KOPT-K1 (cell line): ENCODE measurements at regions not wholly inside any gene's neighbourhood (a gene's known extent, or its start where the extent isn't known, plus 50 kb on each side); places are given as distances from the start of the nearest gene placed in this dataset.

Experiments used
- H3K27ac ChIP-seq: fragments of 200-600 bp; sonication (generic); 2 replicates; pipeline ENCODE4 v1.5.1; 2016; ENCODE audit warnings: antibody characterized with exemption, mild to moderate bottlenecking, low read depth, low read length; ENCODE audit not compliant: poor library complexity, severe bottlenecking
- H3K36me3 ChIP-seq: fragments of 200-600 bp; sonication (generic); 2 replicates; pipeline ENCODE4 v1.5.1; 2017; ENCODE audit warnings: antibody characterized with exemption, mild to moderate bottlenecking, low read length, moderate library complexity; ENCODE audit not compliant: insufficient read depth
- H3K9me3 ChIP-seq: fragments of 200-600 bp; sonication (generic); 2 replicates; pipeline ENCODE4 v1.5.1; 2017; ENCODE audit warnings: antibody characterized with exemption, low read length, mild to moderate bottlenecking; ENCODE audit not compliant: insufficient read depth, poor library complexity, severe bottlenecking

DNA sequence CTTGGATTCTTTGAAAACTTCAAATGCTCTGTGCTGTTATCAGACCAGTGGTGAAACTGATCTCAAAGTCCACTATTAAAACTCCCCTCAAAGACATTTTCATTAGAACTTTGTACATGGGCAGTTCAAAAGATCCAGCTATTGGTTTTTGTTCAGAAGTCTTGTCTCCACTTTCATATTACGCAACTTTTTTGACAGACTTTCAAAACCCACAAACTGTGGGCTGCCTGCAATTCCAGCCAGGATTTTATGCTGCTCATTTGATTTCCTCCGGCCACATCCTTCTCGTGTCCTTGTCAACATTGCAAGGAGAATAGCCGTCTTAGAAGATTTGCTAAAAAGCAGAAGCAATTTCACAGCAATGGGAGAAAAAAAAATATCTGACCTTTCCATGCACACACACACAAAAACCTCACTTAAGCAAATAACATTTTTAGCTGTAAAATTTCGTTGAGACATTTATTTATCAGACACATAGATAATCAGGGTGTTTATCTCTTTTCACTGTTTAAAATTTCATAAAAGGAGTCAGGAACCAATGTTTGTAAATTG, 1990.5 kb downstream of the MAT2B start:
- Histone ChIP-seq H3K36me3 (no peaks in the 10 kb centered on the region), H3K9me3 (no peaks in the 10 kb centered on the region), H3K27ac (no peak overlapping the region)

DNA sequence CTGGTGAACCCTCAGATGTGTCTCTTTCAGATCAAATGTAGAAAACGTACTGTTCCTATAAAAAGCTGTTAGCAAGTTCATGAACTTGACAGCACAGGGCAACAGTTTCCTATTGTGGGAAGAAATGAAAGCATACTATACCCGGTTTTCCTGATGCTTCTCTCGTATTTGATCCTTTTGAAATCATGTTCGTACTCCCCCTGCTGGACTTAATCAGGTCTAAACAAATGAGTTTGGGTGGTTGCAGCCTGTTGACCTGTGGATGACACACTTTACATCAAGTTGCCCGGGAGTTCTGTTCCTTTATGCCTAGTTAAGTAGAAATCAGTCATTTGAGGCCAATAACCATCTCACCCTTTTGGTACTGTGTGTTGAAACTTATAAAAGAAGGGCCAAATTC, 1992.3 kb downstream of the MAT2B start:
- Histone ChIP-seq H3K9me3 (no peaks in the 10 kb centered on the region), H3K27ac (no peak overlapping the region), H3K36me3 (no peaks in the 10 kb centered on the region)

DNA sequence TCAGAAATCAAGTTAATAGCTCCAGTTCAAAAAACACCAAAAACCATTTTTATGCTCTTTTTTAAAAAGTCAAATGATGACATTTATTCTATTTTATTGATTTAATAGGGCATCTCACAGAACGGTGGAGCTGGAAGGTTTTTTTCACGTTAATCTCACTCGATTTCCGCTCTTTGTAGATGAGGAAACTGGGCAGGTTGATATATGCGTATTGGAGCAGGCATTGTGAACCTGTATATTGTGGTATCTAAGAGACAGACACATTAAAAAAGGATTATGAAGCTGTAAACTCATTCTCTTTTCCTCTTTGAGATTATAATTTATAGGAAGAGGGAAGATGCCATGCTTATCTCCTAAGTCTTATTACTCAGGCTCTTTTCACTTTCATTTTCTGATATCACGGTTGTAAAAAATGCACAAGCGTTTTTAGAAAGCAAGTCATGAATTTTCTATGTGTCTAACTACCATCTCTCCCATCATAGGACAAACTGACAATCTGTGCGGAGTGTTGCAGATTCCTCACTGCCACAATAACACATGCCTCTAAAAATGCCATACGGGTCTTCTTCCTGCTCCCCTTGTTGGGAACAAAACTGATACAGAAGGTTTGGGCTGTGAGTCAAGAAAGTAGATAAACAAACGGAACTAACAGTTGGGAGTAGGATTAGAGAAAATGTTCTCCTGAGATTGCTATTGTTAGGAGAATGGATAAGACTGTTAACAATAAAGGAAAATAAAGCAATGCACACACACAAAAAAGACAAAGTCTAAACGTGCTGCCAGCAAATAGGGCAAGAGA, 1997.7 kb downstream of the MAT2B start:
- Histone ChIP-seq H3K9me3 (no peaks in the 10 kb centered on the region), H3K27ac (no peak overlapping the region), H3K36me3 (no peaks in the 10 kb centered on the region)

DNA sequence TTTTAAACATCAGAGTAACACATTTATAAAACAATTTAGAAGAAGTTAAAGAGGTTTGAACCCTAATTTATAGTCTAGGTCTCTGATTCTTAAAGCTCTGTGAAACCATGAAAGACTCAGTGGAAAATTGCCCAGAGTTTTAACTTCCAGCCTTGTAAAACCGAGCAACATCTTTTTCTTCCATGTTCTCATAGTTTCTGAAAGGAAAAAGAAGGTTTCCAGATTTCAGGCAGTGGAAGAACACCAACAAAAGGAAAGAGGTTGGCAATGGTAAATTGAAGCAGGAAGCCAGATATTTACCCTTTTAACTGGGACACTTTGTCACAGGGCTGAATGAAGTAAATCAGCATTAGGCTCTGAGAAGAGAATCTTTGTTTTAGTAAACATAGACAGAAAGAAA, 1999.3 kb downstream of the MAT2B start:
- no peak overlapping the region for H3K27ac ChIP-seq
- H3K9me3 ChIP-seq: no peaks in the 10 kb centered on the region
- no peaks in the 10 kb centered on the region for H3K36me3 ChIP-seq

DNA sequence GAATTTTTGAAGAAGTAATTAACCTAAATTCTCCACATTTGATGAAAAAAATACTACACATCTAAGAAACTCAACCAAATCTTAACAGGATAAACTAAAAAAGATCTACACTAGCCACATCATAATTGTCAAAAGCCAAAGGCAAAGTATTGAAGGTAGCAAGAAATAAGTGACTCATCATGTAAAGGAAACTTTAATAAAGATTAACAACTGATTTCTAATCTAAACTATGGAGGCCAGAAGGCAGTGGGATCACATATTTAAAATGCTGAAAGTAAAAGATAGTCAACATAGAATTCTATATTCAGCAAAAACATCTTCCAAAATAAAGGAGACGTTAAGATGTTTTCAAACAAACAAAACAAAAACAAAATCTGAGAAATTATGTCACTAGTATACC, 2002.9 kb downstream of the MAT2B start:
- no peaks in the 10 kb centered on the region for H3K9me3 ChIP-seq
- no peak overlapping the region for H3K27ac ChIP-seq
- no peaks in the 10 kb centered on the region for H3K36me3 ChIP-seq

DNA sequence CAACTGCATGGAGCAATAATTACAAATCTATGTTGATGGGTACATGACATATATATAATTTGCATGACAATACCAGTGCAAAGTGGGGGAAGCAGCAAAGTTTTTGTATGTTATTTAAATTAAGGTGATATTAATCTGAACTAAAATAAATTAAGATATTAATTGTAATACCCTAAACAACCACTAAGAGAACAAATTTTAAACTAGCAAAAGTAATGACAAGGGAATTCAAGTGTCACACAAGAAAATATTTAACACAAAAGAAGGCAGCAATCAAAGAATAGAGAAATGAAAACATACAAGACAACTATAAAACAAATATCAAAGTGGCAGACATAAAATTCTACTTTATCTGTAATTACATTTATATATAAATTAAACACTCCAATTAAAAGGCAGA, 2003.4 kb downstream of the MAT2B start:
- H3K27ac ChIP-seq: no peak overlapping the region
- no peaks in the 10 kb centered on the region for H3K9me3 ChIP-seq
- no peaks in the 10 kb centered on the region for H3K36me3 ChIP-seq

DNA sequence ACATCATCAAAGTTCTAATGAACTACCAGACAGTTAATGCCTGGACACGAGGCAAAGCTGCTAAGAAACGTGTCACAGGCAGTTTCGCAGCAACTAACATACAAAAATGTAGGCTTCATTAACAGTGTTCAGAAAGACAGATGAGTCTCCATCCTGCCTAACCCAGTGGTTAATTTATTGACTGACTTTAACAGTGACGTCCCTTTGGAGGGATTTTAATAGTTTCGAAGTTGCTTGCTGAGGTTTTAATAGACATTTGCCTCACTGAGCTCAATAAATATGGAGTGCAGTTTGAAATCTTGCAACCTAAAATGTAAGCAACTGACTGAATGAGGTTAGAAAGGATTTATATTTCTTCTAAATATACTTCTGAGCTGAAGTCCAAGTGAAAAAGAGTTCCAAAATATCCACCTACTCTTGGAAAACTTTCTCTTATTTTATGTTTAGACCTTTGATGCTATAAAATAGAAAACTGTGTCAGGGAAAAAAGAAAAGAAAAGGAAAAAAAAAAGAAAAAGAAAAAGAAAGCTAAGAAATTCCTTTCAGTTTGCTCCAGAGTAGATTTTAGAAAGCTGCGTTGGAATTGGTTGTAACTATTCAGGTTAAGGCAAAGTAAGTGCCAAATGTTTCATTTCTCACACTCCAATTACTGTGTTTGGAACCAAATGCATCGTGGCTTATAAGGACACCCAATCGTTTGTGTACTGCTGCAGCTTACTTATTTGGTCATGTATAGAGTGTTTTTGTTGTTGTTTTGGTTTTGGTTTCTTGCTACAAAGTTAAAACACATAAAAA, 2016.6 kb downstream of the MAT2B start:
- H3K9me3 ChIP-seq: no peaks in the 10 kb centered on the region

DNA sequence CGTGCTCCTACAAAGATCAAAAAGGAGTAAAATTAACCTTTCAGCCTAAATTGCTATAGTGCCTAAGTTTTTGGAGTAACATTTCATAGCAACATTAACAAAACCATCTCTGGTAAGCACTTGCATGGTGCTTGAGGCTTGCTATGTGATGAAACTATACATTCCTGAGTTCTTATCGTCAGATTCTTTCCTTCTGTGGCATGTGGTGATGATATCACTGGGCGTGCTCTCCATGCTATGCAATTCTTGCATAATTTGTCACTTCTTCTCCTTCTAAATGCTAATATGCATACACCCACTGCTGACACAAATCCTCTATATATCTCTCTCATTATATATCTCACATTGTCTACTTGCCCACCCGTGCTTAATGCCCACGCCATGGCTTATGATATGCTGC, 2019.9 kb downstream of the MAT2B start:
- Histone ChIP-seq H3K9me3 (no peaks in the 10 kb centered on the region), H3K36me3 (no peaks in the 10 kb centered on the region), H3K27ac (no peak overlapping the region)

More for the DNA sequence above, 2016.6 kb downstream of the MAT2B start:
- H3K36me3 ChIP-seq: no peaks in the 10 kb centered on the region
- no peak overlapping the region for H3K27ac ChIP-seq

DNA sequence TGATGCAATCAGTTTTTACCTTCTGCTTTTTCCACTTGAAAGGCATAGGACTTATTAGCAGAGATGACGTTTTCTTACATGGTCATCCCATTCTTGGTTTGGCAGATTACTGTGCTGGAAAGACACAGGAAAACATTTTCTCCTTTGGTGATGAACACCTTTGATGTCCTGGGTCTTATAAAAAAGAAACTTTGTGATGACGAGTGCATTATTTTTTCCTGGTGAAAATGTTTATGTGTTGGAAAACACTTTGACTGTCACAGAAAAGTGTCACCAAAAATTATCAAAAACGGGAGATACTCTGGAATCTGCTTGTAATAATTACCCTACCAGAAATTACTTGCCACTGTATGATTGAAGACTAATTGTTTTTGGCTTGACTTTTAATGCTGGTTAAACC, 2020.9 kb downstream of the MAT2B start:
- no peak overlapping the region for H3K27ac ChIP-seq
- H3K9me3 ChIP-seq: no peaks in the 10 kb centered on the region
- H3K36me3 ChIP-seq: no peaks in the 10 kb centered on the region

DNA sequence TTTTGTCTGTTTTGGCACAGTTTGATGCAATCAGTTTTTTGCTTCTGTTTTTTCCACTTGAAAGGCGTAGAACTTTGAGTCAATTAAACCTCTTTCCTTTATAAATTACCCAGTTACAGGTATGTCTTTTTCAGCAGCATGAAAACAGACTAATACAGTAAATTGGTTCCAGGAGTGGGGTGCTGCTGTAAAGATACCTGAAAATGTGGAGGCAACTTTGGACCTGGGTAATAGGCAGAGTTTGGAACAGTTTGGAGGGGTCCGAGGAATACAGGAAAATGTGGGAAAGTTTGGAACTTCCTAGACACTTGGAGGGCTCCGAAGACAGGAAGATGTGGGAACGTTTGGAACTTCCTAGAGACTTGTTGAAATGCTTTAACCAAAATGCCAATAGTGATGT, 2022.2 kb downstream of the MAT2B start:
- Histone ChIP-seq H3K27ac (no peak overlapping the region), H3K36me3 (no peaks in the 10 kb centered on the region), H3K9me3 (no peaks in the 10 kb centered on the region)

DNA sequence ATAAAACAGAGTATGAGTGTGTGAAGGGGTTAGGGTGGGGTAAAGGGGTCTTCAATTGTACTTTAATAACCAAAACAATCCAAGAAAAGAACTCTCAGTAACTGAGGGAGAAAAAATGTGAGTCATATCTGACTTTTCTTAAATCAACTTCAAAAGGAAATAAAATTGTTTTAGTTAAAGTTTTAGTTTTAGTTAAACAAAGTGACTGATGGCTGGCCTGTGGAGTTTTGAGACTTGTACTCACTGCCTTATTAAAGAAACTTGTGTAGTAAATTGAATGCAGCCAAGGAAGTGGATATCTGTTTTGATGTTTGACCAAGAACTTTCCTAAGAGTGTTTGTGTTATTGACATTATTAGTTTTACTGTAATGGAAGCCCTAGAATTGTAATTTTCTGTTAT, 2032.6 kb downstream of the MAT2B start:
- no peaks in the 10 kb centered on the region for H3K9me3 ChIP-seq
- H3K36me3 ChIP-seq: no peaks in the 10 kb centered on the region
- no peak overlapping the region for H3K27ac ChIP-seq

DNA sequence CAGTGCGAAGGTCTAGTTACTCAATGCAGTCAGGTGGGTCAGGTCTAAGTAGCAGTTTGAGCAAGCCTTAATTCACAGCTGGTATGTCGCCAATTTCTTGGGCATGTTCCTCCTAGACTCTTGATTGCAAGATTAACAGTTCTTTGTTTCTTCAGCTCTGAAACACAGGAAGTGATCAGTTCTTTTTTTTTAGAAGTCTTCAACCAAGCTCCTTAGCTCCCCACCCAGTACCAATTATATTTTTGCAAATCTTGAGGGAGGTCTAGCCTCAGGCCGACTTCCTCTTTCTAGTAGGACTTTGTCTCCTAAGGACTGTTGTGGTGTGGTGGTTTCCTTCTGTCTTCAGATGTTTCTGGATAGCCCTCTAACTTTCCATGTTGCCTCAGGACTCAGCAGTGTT, 2054.2 kb downstream of the MAT2B start:
- no peak overlapping the region for H3K27ac ChIP-seq
- H3K36me3 ChIP-seq: no peaks in the 10 kb centered on the region
- H3K9me3 ChIP-seq: no peaks in the 10 kb centered on the region

DNA sequence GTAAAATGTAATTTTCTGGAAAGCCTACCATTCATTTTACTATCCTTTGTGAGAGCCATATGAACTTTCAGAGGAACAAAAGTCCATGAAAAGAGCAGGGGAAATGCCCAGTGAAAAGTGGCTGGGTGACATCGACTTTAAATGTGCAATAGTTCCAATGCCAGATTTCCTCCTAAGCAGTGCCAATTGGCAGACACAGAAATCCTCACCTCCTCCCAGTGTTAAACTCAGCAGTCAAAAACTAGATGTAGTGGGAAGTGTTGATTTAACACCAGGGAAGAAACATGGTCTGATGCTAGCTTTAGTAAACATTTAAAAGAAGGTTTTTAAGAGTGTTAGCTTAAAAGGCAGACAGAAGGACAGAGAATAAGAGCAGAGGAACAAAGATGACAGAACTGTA, 2055.2 kb downstream of the MAT2B start:
- H3K27ac ChIP-seq: no peak overlapping the region
- no peaks in the 10 kb centered on the region for H3K36me3 ChIP-seq
- no peaks in the 10 kb centered on the region for H3K9me3 ChIP-seq

DNA sequence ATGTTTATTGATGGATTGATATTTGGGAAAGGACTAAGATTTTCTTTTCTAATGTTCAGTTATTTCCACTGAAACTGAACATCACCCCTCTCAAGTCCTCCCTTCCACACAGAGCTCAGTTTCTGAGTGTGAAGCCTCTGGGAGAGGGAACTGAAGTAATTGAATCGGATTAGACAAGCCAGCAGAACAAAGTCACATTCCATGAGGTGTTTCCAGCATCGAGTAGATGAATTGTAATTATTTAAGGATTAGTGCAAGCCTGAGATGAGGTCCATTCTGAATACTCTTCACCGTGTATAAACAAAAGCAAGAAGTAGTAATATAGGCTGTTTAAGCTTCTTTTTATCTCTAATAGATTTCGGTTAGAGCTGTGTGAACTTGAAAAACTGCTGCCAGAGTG, 2060.5 kb downstream of the MAT2B start:
- H3K27ac ChIP-seq: no peak overlapping the region
- H3K9me3 ChIP-seq: no peaks in the 10 kb centered on the region
- H3K36me3 ChIP-seq: no peaks in the 10 kb centered on the region

DNA sequence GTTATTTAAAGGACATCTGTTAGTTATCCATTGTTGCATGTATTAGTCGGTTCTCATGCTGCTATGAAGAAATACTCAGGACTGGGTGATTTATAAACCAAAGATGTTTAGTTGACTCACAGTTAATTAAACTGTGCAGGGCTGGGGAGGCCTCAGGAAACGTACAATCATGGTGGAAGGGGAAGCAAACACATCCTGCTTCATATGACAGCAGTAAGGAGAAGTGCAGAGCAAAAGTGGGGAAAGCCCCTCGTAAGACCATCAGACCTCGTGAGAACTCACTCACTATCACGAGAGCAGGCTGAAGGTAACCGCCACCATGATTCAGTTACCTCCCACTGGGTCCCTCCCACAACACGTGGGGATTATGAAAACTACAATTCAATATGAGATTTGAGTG, 2064.1 kb downstream of the MAT2B start:
- no peaks in the 10 kb centered on the region for H3K9me3 ChIP-seq
- H3K27ac ChIP-seq: no peak overlapping the region
- H3K36me3 ChIP-seq: no peaks in the 10 kb centered on the region
